ENCODE measurements at regions not wholly inside any gene's neighbourhood (a gene's known extent, or its start where the extent isn't known, plus 50 kb on each side); places are given as distances from the start of the nearest gene placed in this dataset.

DNA sequence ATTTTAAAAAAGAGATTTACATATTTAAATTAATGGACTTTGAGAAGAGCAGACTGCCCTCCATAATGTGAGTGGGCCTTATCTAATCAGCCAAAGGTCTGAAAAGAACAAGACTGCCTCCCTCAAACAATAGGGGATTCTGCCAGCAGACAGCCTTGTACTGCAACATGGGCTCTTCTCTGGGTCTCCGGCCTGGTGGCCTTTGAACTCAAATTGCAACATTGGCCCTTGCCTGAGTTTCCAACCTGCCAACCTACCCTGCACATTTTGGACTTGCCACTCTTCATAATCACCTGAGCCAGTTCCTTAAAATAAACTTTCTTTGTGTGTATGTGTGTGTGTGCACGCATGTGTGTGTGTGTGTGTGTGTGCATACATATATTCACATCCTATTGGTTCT, 90.8 kb upstream of the OTUD4 start:
- TF ChIP-seq, protein P1, sequence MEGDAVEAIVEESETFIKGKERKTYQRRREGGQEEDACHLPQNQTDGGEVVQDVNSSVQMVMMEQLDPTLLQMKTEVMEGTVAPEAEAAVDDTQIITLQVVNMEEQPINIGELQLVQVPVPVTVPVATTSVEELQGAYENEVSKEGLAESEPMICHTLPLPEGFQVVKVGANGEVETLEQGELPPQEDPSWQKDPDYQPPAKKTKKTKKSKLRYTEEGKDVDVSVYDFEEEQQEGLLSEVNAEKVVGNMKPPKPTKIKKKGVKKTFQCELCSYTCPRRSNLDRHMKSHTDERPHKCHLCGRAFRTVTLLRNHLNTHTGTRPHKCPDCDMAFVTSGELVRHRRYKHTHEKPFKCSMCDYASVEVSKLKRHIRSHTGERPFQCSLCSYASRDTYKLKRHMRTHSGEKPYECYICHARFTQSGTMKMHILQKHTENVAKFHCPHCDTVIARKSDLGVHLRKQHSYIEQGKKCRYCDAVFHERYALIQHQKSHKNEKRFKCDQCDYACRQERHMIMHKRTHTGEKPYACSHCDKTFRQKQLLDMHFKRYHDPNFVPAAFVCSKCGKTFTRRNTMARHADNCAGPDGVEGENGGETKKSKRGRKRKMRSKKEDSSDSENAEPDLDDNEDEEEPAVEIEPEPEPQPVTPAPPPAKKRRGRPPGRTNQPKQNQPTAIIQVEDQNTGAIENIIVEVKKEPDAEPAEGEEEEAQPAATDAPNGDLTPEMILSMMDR (conservative IDR thresholded peaks at IDR 0.05) = no peak
- Histone ChIP-seq H3K14ac (ENCODE audit: insufficient read depth, low read length) (no peak overlapping the region), H3K23ac (ENCODE audit: insufficient read length, low read depth, low read length) (no peak overlapping the region), H2BK120ac (ENCODE audit: low read depth, low read length, poor library complexity, severe bottlenecking) (no peak overlapping the region), H3K79me2 (ENCODE audit: insufficient read depth, low read length) (no peaks in the 10 kb centered on the region), H3K4me2 (ENCODE audit: insufficient read depth, insufficient read length, low read length) (no peak overlapping the region), H3K27me3 (ENCODE audit: insufficient read depth, low read length) (no peaks in the 10 kb centered on the region), H3K4ac (ENCODE audit: low read depth, low read length) (no peak overlapping the region), H2AK5ac (ENCODE audit: insufficient read length, low read length) (no peak overlapping the region), H2BK12ac (ENCODE audit: insufficient read length, low read depth, low read length) (no peak overlapping the region), H3K9ac (ENCODE audit: extremely low read depth, insufficient read length, low read length) (no peak overlapping the region), H2BK5ac (ENCODE audit: insufficient read length, low read length) (no peak overlapping the region), H3K23me2 (ENCODE audit: insufficient read length, low read depth, low read length, poor library complexity, severe bottlenecking) (no peaks in the 10 kb centered on the region), H3K56ac (ENCODE audit: insufficient read length, low read depth, low read length) (no peak overlapping the region), H3K9me3 (ENCODE audit: control insufficient read depth, low read depth, low read length) (no peaks in the 10 kb centered on the region), H3K79me1 (ENCODE audit: insufficient read depth, low read depth, low read length, poor library complexity, severe bottlenecking) (no peaks in the 10 kb centered on the region), H4K91ac (ENCODE audit: insufficient read length, low read depth, low read length) (no peak overlapping the region), H3T11ph (ENCODE audit: low read length) (no peak overlapping the region), H4K8ac (replicated peaks; ENCODE audit: insufficient read length, low read depth, low read length) (no peak overlapping the region), H3K4me1 (ENCODE audit: insufficient read depth, low read length) (no peaks in the 10 kb centered on the region), H2BK20ac (ENCODE audit: low read depth, low read length, poor library complexity, severe bottlenecking) (no peak overlapping the region), H2BK15ac (ENCODE audit: low read depth, low read length) (no peak overlapping the region), H3K18ac (ENCODE audit: insufficient read length, low read depth, low read length) (no peak overlapping the region), H4K5ac (ENCODE audit: insufficient read length, low read depth, low read length) (no peak overlapping the region), H4K20me1 (ENCODE audit: control insufficient read depth, insufficient read depth, insufficient read length) (no peaks in the 10 kb centered on the region), H3K27ac (ENCODE audit: insufficient read length, low read depth, low read length) (no peak overlapping the region), H2AFZ (ENCODE audit: low read length) (no peak overlapping the region)
- Mint-ChIP-seq H3K9me3 (no peaks in the 10 kb centered on the region; a peak in 2 of 5 replicates), H3K27ac (no peak overlapping the region; a peak in 1 of 7 replicates), H3K36me3 (ENCODE audit: insufficient read depth in 1 of 3, low read depth in 3 of 3) (no peaks in the 10 kb centered on the region; a peak in 1 of 7 replicates), H3K4me3 (no peak overlapping the region), H3K27me3 (ENCODE audit: low read depth) (no peaks in the 10 kb centered on the region), H3K4me1 (0 out of 4 replicates have a peak, but pooled peaks cover 0 to 3% of the 10 kb centered on the region in 2 experiments)
- WGBS (ENCODE audit: extremely low coverage, insufficient read length, low lambda C conversion rate) = no CpG with 5 or more reads among the region's 2 CpGs
- no peak for DNase-seq
